Erythroblast (primary cell): ENCODE measurements at regions not wholly inside any gene's neighbourhood (a gene's known extent, or its start where the extent isn't known, plus 50 kb on each side); places are given as distances from the start of the nearest gene placed in this dataset.

ENCODE experiments used
- GATA1 ChIP-seq: IDR thresholded peaks from 2 replicates; pipeline ENCODE4 v1.6.1; 2011; ENCODE audit warnings: low read depth, mild to moderate bottlenecking, control low read depth, low read length, moderate library complexity
- POLR2A ChIP-seq: IDR thresholded peaks from 2 replicates; pipeline ENCODE4 v1.6.1; 2011; ENCODE audit warnings: mild to moderate bottlenecking, low read length

DNA sequence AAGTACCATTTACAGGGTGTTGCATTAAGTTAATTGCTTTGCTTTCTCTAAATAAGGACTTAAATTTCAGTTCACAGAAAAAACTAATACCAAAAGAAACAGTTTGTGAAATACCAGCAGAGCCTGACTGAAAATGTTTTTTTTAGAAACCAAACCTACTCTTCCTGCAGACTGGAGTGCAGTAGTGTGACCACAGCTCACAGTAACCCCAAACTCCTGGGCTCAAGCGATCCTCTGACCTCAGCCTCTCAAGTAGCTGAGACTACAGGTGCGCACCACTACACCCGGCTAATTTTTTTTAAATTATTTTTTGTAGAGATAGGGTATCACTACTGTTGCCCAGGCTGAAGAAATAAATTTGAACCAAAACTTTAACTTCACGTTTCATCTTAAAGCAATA lies 103.5 kb upstream of the PLEKHA5 start:
- no peak for TF ChIP-seq POLR2A
- TF ChIP-seq GATA1, result no peak
